ENCODE measurements at regions not wholly inside any gene's neighbourhood (a gene's known extent, or its start where the extent isn't known, plus 50 kb on each side); places are given as distances from the start of the nearest gene placed in this dataset.

GRCh38 chr7:136256491-136256890 lies 279.3 kb upstream of the MTPN start:
- no peak overlapping the region for H3K9ac ChIP-seq (ENCODE audit: extremely low read depth, insufficient read length, low read length)
- H3K36me3 Mint-ChIP-seq (ENCODE audit: insufficient read depth in 1 of 3, low read depth in 3 of 3): peaks cover 4 to 16% (median 15%) of the 10 kb centered on the region in 3 experiments
- H3K79me1 ChIP-seq (ENCODE audit: insufficient read depth, low read depth, low read length, poor library complexity, severe bottlenecking): no peaks in the 10 kb centered on the region
- no peaks in the 10 kb centered on the region for H3K4me1 Mint-ChIP-seq
- H3K23me2 ChIP-seq (ENCODE audit: insufficient read length, low read depth, low read length, poor library complexity, severe bottlenecking): no peaks in the 10 kb centered on the region
- no peak for DNase-seq
- H3K27me3 Mint-ChIP-seq (ENCODE audit: low read depth): no peaks in the 10 kb centered on the region; the same call in none of the 2 replicates
- no peak overlapping the region for H3K23ac ChIP-seq (ENCODE audit: insufficient read length, low read depth, low read length)
- H3K4me2 ChIP-seq (ENCODE audit: insufficient read depth, insufficient read length, low read length): no peak overlapping the region
- H3K4ac ChIP-seq (ENCODE audit: low read depth, low read length): no peak overlapping the region
- no peak overlapping the region for H4K5ac ChIP-seq (ENCODE audit: insufficient read length, low read depth, low read length)
- no peak overlapping the region for H4K8ac ChIP-seq (replicated peaks; ENCODE audit: insufficient read length, low read depth, low read length)
- H2AK5ac ChIP-seq (ENCODE audit: insufficient read length, low read length): no peak overlapping the region
- no peak overlapping the region for H3K56ac ChIP-seq (ENCODE audit: insufficient read length, low read depth, low read length)
- no peak overlapping the region for H3K27ac Mint-ChIP-seq
- no CpG with 5 or more reads among the region's 3 CpGs for WGBS (ENCODE audit: extremely low coverage, insufficient read length, low lambda C conversion rate)
- no peak overlapping the region for H3K4me3 Mint-ChIP-seq
- H3K79me2 ChIP-seq (ENCODE audit: insufficient read depth, low read length): no peaks in the 10 kb centered on the region
- H2BK5ac ChIP-seq (ENCODE audit: insufficient read length, low read length): no peak overlapping the region
- H3K27ac ChIP-seq (ENCODE audit: insufficient read length, low read depth, low read length): no peak overlapping the region
- H2BK120ac ChIP-seq (ENCODE audit: low read depth, low read length, poor library complexity, severe bottlenecking): no peak overlapping the region
- no peak overlapping the region for H3T11ph ChIP-seq (ENCODE audit: low read length)
- H4K20me1 ChIP-seq (ENCODE audit: control insufficient read depth, insufficient read depth, insufficient read length): no peaks in the 10 kb centered on the region
- H3K14ac ChIP-seq (ENCODE audit: insufficient read depth, low read length): no peak overlapping the region
- no peak overlapping the region for H3K18ac ChIP-seq (ENCODE audit: insufficient read length, low read depth, low read length)
- H3K4me1 ChIP-seq (ENCODE audit: insufficient read depth, low read length): no peaks in the 10 kb centered on the region
- no peak overlapping the region for H2AFZ ChIP-seq (ENCODE audit: low read length)
- no peaks in the 10 kb centered on the region for H3K27me3 ChIP-seq (ENCODE audit: insufficient read depth, low read length)
- H2BK15ac ChIP-seq (ENCODE audit: low read depth, low read length): no peak overlapping the region
- H3K9me3 Mint-ChIP-seq: peaks cover 15 to 18% of the 10 kb centered on the region in 2 experiments
- H2BK20ac ChIP-seq (ENCODE audit: low read depth, low read length, poor library complexity, severe bottlenecking): no peak overlapping the region
- H3K9me3 ChIP-seq (ENCODE audit: control insufficient read depth, low read depth, low read length): peaks cover 15% of the 10 kb centered on the region
- no peak overlapping the region for H4K91ac ChIP-seq (ENCODE audit: insufficient read length, low read depth, low read length)
- TF ChIP-seq CTCF (conservative IDR thresholded peaks at IDR 0.05): no peak
- H2BK12ac ChIP-seq (ENCODE audit: insufficient read length, low read depth, low read length): no peak overlapping the region
